Tibial nerve (tissue), 4 donors: ENCODE measurements at regions not wholly inside any gene's neighbourhood (a gene's known extent, or its start where the extent isn't known, plus 50 kb on each side); places are given as distances from the start of the nearest gene placed in this dataset.
"Not testable (repeated sequence)": the region's sequence is repeated elsewhere in the genome, so short reads cannot be mapped to it uniquely, and the experiment has no call there.

ENCODE experiments used
- EP300 ChIP-seq, 2 donors: sonication (generic); formaldehyde crosslinking; IDR thresholded peaks; one replicate each; pipeline ENCODE4 v1.6.1; 2017; ENCODE audit warnings: antibody characterized with exemption in 2 of 2, mild to moderate bottlenecking in 1 of 2
- POLR2A ChIP-seq, 2 donors: fragments of 450-650 bp; IDR thresholded peaks; one replicate each; pipeline ENCODE4 v1.6.1; 2017; ENCODE audit warnings: antibody characterized with exemption in 2 of 2, mild to moderate bottlenecking in 2 of 2, moderate library complexity in 2 of 2
- TF ChIP-seq, protein P1 (sequence below), 5 experiments: fragments of 200-600 bp in 3 of 5; fragments of 450-650 bp in 2 of 5; sonication (generic) in 3 of 5; IDR thresholded peaks; one replicate each; pipeline ENCODE4 v1.5.1; 2016 to 2019; ENCODE audit warnings: antibody characterized with exemption in 5 of 5, mild to moderate bottlenecking in 3 of 5, moderate library complexity in 2 of 5

DNA sequence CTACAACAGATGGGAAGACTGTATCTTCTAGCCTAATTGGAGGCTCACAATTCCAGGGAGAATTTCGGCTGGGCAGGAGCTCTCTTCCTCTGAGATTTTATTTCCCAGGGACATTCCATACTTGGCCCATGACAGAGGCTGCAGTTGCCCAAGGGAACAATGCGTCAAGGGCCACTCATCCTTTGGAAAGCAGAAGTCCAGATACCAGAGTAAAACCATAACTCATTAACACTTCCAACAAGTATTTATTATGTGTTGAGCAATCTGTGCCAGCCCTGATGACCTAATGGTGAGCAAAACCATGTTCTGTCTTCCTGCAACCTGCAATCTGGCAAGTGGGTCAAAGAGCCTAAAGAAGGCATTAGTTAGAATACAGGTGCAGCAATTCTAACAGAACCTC, 191.2 kb upstream of the IRF2BP2 start:
- TF ChIP-seq, protein P1, sequence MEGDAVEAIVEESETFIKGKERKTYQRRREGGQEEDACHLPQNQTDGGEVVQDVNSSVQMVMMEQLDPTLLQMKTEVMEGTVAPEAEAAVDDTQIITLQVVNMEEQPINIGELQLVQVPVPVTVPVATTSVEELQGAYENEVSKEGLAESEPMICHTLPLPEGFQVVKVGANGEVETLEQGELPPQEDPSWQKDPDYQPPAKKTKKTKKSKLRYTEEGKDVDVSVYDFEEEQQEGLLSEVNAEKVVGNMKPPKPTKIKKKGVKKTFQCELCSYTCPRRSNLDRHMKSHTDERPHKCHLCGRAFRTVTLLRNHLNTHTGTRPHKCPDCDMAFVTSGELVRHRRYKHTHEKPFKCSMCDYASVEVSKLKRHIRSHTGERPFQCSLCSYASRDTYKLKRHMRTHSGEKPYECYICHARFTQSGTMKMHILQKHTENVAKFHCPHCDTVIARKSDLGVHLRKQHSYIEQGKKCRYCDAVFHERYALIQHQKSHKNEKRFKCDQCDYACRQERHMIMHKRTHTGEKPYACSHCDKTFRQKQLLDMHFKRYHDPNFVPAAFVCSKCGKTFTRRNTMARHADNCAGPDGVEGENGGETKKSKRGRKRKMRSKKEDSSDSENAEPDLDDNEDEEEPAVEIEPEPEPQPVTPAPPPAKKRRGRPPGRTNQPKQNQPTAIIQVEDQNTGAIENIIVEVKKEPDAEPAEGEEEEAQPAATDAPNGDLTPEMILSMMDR (IDR thresholded peaks at IDR 0.05): not testable (repeated sequence)
- not testable (repeated sequence) for TF ChIP-seq POLR2A, EP300 (IDR thresholded peaks at IDR 0.05)
